ENCODE measurements at regions not wholly inside any gene's neighbourhood (a gene's known extent, or its start where the extent isn't known, plus 50 kb on each side); places are given as distances from the start of the nearest gene placed in this dataset.
"Not testable (repeated sequence)": the region's sequence is repeated elsewhere in the genome, so short reads cannot be mapped to it uniquely, and the experiment has no call there.

DNA sequence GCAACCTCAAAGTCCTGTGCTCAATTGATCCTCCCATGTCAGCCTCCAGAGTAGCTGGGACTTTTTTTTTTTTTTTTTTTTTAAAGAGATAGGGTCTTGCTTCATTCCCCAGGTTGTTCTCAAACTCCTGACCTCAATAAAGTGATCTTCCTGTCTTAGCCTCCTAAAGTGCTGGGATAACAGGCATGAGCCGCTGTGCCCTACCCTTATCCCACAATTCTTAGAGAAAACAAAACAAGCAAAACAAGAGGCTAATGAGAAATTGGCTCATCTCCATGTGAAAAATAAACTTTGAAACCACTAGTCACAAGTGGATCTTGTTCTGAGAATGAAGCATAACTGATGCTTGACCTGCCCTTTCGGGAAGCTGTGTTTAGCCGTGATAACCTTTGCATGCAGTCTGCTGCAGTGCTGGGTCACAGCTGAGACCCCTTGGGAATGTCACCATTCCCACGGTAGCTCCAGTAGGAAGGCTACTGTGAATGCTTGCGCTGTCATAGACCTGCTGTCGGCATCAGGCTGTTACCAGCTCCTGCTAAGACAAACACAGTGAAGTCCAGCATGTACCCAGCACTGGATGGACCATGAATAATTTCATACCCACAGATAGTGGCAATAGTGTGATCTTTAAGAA, 290.7 kb upstream of the KIAA1217 start:
- Histone ChIP-seq H3K4me2 (ENCODE audit: low read length) (no peak overlapping the region), H3K4me3 (ENCODE audit: low read length) (no peak overlapping the region), H2AFZ (ENCODE audit: low read length) (no peak overlapping the region), H3K4me1 (ENCODE audit: insufficient read depth, low read length) (no peaks in the 10 kb centered on the region), H3F3A (ENCODE audit: low read length, unreplicated experiment) (no peaks in the 10 kb centered on the region), H4K20me1 (ENCODE audit: low read length) (no peaks in the 10 kb centered on the region), H3K9me2 (replicated peaks; ENCODE audit: low read length) (no peaks in the 10 kb centered on the region), H3K9me3 (ENCODE audit: low read length) (no peaks in the 10 kb centered on the region), H3K36me3 (ENCODE audit: low read depth, low read length) (no peaks in the 10 kb centered on the region), H3K9ac (ENCODE audit: low read length) (no peak overlapping the region), H3K27ac (ENCODE audit: low read length) (no peak overlapping the region), H3K27me3 (ENCODE audit: low read length) (no peaks in the 10 kb centered on the region), H3K79me2 (ENCODE audit: low read length) (no peaks in the 10 kb centered on the region)
- TF ChIP-seq EZH2 (IDR thresholded peaks at IDR 0.05; ENCODE audit: low read length, unreplicated experiment) (no peak), EZH2phosphoT487 (IDR thresholded peaks at IDR 0.05; ENCODE audit: borderline replicate concordance, low read length) (no peak)
- TF ChIP-seq, protein P1, sequence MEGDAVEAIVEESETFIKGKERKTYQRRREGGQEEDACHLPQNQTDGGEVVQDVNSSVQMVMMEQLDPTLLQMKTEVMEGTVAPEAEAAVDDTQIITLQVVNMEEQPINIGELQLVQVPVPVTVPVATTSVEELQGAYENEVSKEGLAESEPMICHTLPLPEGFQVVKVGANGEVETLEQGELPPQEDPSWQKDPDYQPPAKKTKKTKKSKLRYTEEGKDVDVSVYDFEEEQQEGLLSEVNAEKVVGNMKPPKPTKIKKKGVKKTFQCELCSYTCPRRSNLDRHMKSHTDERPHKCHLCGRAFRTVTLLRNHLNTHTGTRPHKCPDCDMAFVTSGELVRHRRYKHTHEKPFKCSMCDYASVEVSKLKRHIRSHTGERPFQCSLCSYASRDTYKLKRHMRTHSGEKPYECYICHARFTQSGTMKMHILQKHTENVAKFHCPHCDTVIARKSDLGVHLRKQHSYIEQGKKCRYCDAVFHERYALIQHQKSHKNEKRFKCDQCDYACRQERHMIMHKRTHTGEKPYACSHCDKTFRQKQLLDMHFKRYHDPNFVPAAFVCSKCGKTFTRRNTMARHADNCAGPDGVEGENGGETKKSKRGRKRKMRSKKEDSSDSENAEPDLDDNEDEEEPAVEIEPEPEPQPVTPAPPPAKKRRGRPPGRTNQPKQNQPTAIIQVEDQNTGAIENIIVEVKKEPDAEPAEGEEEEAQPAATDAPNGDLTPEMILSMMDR (conservative IDR thresholded peaks at IDR 0.05; ENCODE audit: low read depth, low read length) = no peak
- CTCF ChIA-PET = no interaction called here
- ATAC-seq (no peak), DNase-seq (no peak)
- intact Hi-C loops (cut with micrococcal nuclease) = no loop called here
- POLR2A ChIA-PET (ENCODE audit: unreplicated experiment) = no interaction called here
- no TSS peak for BruUV-seq (replicated peaks)

DNA sequence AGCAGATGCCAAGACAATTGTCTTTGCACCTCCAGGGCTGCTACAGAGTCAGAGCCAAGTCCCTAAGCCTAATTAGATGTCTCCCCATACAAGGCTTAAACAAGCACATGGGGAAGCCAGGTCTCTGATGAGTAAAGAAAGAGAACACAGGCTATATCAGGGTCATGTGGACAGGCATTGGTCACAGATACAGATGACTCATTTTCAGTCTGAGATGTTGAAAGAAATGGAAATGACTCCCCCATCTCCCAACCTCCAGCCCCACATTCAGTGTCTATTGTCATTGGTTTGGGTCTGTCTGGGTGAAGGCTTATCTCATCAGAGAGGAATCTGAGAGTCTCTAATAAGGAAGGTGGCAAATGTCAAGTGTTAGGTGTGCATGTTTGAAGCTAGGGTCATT, 290.1 kb upstream of the KIAA1217 start:
- H3K9ac ChIP-seq (ENCODE audit: low read length) = no peak overlapping the region
- ATAC-seq (no peak), DNase-seq (no peak)
- H4K20me1 ChIP-seq (ENCODE audit: low read length) = no peaks in the 10 kb centered on the region
- no peaks in the 10 kb centered on the region for H3K4me1 ChIP-seq (ENCODE audit: insufficient read depth, low read length)
- no TSS peak for BruUV-seq (replicated peaks)
- no peaks in the 10 kb centered on the region for H3K36me3 ChIP-seq (ENCODE audit: low read depth, low read length)
- H3K9me3 ChIP-seq (ENCODE audit: low read length) = no peaks in the 10 kb centered on the region
- no peaks in the 10 kb centered on the region for H3K9me2 ChIP-seq (replicated peaks; ENCODE audit: low read length)
- H3K4me2 ChIP-seq (ENCODE audit: low read length) = no peak overlapping the region
- no peak overlapping the region for H3K27ac ChIP-seq (ENCODE audit: low read length)
- intact Hi-C loops (cut with micrococcal nuclease) = no loop called here
- no peak for TF ChIP-seq EZH2 (IDR thresholded peaks at IDR 0.05; ENCODE audit: low read length, unreplicated experiment)
- H3F3A ChIP-seq (ENCODE audit: low read length, unreplicated experiment) = no peaks in the 10 kb centered on the region
- no peaks in the 10 kb centered on the region for H3K27me3 ChIP-seq (ENCODE audit: low read length)
- ChIA-PET CTCF (no interaction called here), POLR2A (ENCODE audit: unreplicated experiment) (no interaction called here)
- H2AFZ ChIP-seq (ENCODE audit: low read length) = no peak overlapping the region
- no peaks in the 10 kb centered on the region for H3K79me2 ChIP-seq (ENCODE audit: low read length)
- H3K4me3 ChIP-seq (ENCODE audit: low read length) = no peak overlapping the region

DNA sequence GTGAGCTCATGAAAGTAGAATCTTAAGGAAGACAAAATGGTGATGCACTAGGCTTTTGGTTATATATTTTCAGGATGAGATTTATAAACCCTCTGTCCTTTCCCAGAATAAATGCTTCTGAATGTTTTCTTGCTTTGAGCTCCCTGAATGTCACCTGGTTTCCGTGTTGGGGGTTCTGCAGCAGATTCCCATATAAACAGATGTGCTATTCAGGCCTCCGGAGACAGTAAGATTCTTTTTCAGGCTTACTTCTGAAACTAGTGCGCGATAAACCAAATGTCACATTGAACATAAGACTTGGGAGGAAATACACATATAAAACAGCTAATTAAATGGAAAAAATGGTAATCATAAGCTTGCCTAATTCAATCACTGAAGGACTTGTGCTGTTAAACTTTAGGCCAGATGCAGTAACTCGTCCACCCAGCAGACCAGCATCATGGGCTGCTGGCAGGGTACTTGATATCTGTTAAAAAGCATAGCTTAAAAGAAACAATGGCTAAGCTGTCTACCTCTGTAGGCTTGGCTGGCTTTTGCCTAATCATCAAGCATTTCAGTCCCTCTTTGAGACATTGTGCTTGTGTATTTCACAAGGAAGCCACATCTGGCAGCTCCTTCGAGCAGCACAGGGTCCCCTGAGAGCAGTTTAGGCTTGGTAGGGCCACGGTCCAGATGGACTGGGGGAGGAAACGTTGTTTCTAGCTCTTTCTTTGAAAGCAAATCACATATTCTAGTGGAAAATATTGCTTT, 281.2 kb upstream of the KIAA1217 start:
- ChIA-PET CTCF (no interaction called here), POLR2A (ENCODE audit: unreplicated experiment) (no interaction called here)
- no peaks in the 10 kb centered on the region for H3K9me3 ChIP-seq (ENCODE audit: low read length)
- H3K9ac ChIP-seq (ENCODE audit: low read length) = no peak overlapping the region
- no peaks in the 10 kb centered on the region for H3F3A ChIP-seq (ENCODE audit: low read length, unreplicated experiment)
- no peaks in the 10 kb centered on the region for H3K9me2 ChIP-seq (replicated peaks; ENCODE audit: low read length)
- H3K4me3 ChIP-seq (ENCODE audit: low read length) = no peak overlapping the region
- no peaks in the 10 kb centered on the region for H3K79me2 ChIP-seq (ENCODE audit: low read length)
- ATAC-seq = no peak
- H3K4me1 ChIP-seq (ENCODE audit: insufficient read depth, low read length) = no peaks in the 10 kb centered on the region
- TF ChIP-seq, protein P1 (conservative IDR thresholded peaks at IDR 0.05; ENCODE audit: low read depth, low read length) = no peak
- no peak for TF ChIP-seq EZH2phosphoT487 (IDR thresholded peaks at IDR 0.05; ENCODE audit: borderline replicate concordance, low read length)
- no peak overlapping the region for H2AFZ ChIP-seq (ENCODE audit: low read length)
- BruUV-seq (replicated peaks) = no TSS peak
- H3K4me2 ChIP-seq (ENCODE audit: low read length) = no peak overlapping the region
- no peaks in the 10 kb centered on the region for H3K36me3 ChIP-seq (ENCODE audit: low read depth, low read length)
- no peak for DNase-seq
- H3K27me3 ChIP-seq (ENCODE audit: low read length) = no peaks in the 10 kb centered on the region
- H3K27ac ChIP-seq (ENCODE audit: low read length) = no peak overlapping the region
- H4K20me1 ChIP-seq (ENCODE audit: low read length) = no peaks in the 10 kb centered on the region
- intact Hi-C loops (cut with micrococcal nuclease) = no loop called here

DNA sequence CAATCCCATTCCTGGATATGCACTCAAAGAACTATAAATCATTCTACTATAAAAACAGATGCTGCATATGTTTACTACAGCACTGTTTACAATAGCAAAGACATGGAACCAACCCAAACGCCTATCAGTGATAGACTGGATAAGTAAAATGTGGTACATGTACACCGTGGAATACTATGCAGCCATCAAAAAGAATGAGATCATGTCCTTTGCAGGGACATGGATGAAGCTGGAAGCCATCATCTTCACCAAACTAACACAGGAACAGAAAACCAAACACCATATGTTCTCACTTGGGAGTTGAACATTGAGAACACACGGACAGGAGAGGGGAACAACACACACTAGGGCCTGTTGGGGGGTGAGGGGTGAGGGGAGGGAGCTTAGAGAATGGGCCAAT, 274.9 kb upstream of the KIAA1217 start:
- not testable (repeated sequence) for BruUV-seq (replicated peaks)

More for the DNA sequence above, 274.9 kb upstream of the KIAA1217 start:
- H3K9ac ChIP-seq (ENCODE audit: low read length); H3K4me1 ChIP-seq (ENCODE audit: insufficient read depth, low read length); CTCF ChIA-PET; intact Hi-C loops (cut with micrococcal nuclease); H3K36me3 ChIP-seq (ENCODE audit: low read depth, low read length); H3F3A ChIP-seq (ENCODE audit: low read length, unreplicated experiment); H3K27ac ChIP-seq (ENCODE audit: low read length); H3K9me3 ChIP-seq (ENCODE audit: low read length); H4K20me1 ChIP-seq (ENCODE audit: low read length); ATAC-seq; H3K9me2 ChIP-seq (replicated peaks; ENCODE audit: low read length); H2AFZ ChIP-seq (ENCODE audit: low read length); POLR2A ChIA-PET (ENCODE audit: unreplicated experiment); H3K4me2 ChIP-seq (ENCODE audit: low read length); DNase-seq; H3K27me3 ChIP-seq (ENCODE audit: low read length); H3K4me3 ChIP-seq (ENCODE audit: low read length); H3K79me2 ChIP-seq (ENCODE audit: low read length): not testable (repeated sequence)
